GM12878 (cell line): ENCODE measurements at regions not wholly inside any gene's neighbourhood (a gene's known extent, or its start where the extent isn't known, plus 50 kb on each side); places are given as distances from the start of the nearest gene placed in this dataset.

Source experiments
- ATAC-seq: fragments of 200-7000 bp; cut with Tn5 transposase; 3 replicates; pipeline ENCODE4 v1.9.1; 2020; ENCODE audit warnings: mild to moderate bottlenecking, moderate library complexity
- BruUV-seq: library from RNA; stranded (reverse); fragments of 400-500 nt; replicated peaks from 2 replicates; lab custom pipeline; 2021; lab: Mats Ljungman, UMichigan
- CTCF ChIA-PET: fragments of 300-600 bp; sonication (Branson Sonifier 250); formaldehyde crosslinking; extraction: SDS; loops from one replicate; lab custom pipeline; 2021; ENCODE audit warnings: inconsistent platforms; lab: Yijun Ruan, JAX
- POLR2A ChIA-PET: fragments of 350-600 bp; formaldehyde crosslinking; extraction: SDS; loops from one replicate; lab custom pipeline; 2021; ENCODE audit warnings: inconsistent platforms; lab: Charles Lee
- RAD21 ChIA-PET: fragments of 300-600 bp; sonication (Branson Sonifier 250); formaldehyde crosslinking; loops from one replicate; lab custom pipeline; 2023; ENCODE audit warnings: antibody characterized with exemption; ENCODE audit not compliant: unreplicated experiment; lab: Charles Lee
- SMC1A ChIA-PET: fragments of 300-600 bp; sonication (Branson Sonifier 250); formaldehyde crosslinking; loops from one replicate; lab custom pipeline; 2023; ENCODE audit not compliant: unreplicated experiment, uncharacterized antibody; lab: Charles Lee
- DNase-seq: peaks from one replicate; pipeline ENCODE4 v3.0.0-alpha.2; 2011; ENCODE audit warnings: low read depth, low spot score
- FAIRE-seq: peaks from 3 replicates; lab custom pipeline; 2011; peaks lifted over from hg19 to GRCh38; lab: Jason Lieb, UNC
- H2AFZ ChIP-seq: 2 replicates; pipeline ENCODE4 v1.6.0; 2011; ENCODE audit warnings: low read depth, low read length, control low read depth; ENCODE audit not compliant: control insufficient read depth
- H3K27ac ChIP-seq: 2 replicates; pipeline ENCODE4 v1.5.1; 2011; ENCODE audit warnings: control low read depth; ENCODE audit not compliant: control insufficient read depth, insufficient read depth
- H3K27me3 ChIP-seq, 2 experiments: replicated peaks in 1 of 2; 2 replicates each; pipeline versions ENCODE4 v1.6.0 to v1.6.1; 2011; ENCODE audit warnings: low read length in 1 of 2; ENCODE audit not compliant: control insufficient read depth in 2 of 2, insufficient read depth in 2 of 2
- H3K36me3 ChIP-seq, 2 experiments: 2 replicates each; pipeline ENCODE4 v1.5.1; 2011; ENCODE audit warnings: low read length in 1 of 2; ENCODE audit not compliant: control insufficient read depth in 2 of 2, insufficient read depth in 2 of 2
- H3K4me1 ChIP-seq: 2 replicates; pipeline ENCODE4 v1.6.1; 2011; ENCODE audit warnings: mild to moderate bottlenecking, low read length, moderate library complexity, mixed read lengths; ENCODE audit not compliant: control insufficient read depth, insufficient read depth
- H3K4me2 ChIP-seq: 2 replicates; pipeline ENCODE4 v1.6.0; 2011; ENCODE audit warnings: control low read depth; ENCODE audit not compliant: control insufficient read depth, insufficient read depth
- H3K4me3 ChIP-seq: fragments of 200-600 bp; sonication (generic); 2 replicates; pipeline ENCODE4 v1.5.1; 2016
- H3K79me2 ChIP-seq: 2 replicates; pipeline ENCODE4 v1.6.0; 2011; ENCODE audit warnings: low read length; ENCODE audit not compliant: control insufficient read depth, insufficient read depth
- H3K9ac ChIP-seq: 2 replicates; pipeline ENCODE4 v1.8.0; 2011; ENCODE audit warnings: low read length, control low read depth, mixed read lengths; ENCODE audit not compliant: control insufficient read depth, insufficient read depth
- H3K9me3 ChIP-seq: replicated peaks from 3 replicates; pipeline ENCODE4 v1.5.1; 2011; ENCODE audit warnings: mild to moderate bottlenecking, low read length; ENCODE audit not compliant: control insufficient read depth, insufficient read depth
- H4K20me1 ChIP-seq: 2 replicates; pipeline ENCODE4 v1.6.0; 2011; ENCODE audit not compliant: control insufficient read depth, insufficient read depth
- ATF7 ChIP-seq: fragments of 450-650 bp; IDR thresholded peaks from 2 replicates; pipeline ENCODE4 v1.6.1; 2016; ENCODE audit warnings: low read depth, mild to moderate bottlenecking
- CREB1 ChIP-seq: IDR thresholded peaks from 2 replicates; pipeline ENCODE4 v1.6.1; 2012; ENCODE audit warnings: low read depth, mild to moderate bottlenecking, inconsistent platforms
- DPF2 ChIP-seq: fragments of 450-650 bp; IDR thresholded peaks from 2 replicates; pipeline ENCODE4 v1.6.1; 2017; ENCODE audit warnings: mild to moderate bottlenecking
- LARP7 ChIP-seq: fragments of 450-650 bp; IDR thresholded peaks from 2 replicates; pipeline ENCODE4 v1.6.1; 2017; ENCODE audit warnings: mild to moderate bottlenecking
- RUNX3 ChIP-seq: IDR thresholded peaks from 2 replicates; pipeline ENCODE4 v1.6.1; 2012; ENCODE audit warnings: low read length, inconsistent platforms
- SPI1 ChIP-seq: IDR thresholded peaks from 2 replicates; pipeline ENCODE4 v1.6.1; 2011; ENCODE audit warnings: low read depth, mild to moderate bottlenecking, low read length, moderate library complexity, borderline replicate concordance; ENCODE audit not compliant: insufficient read depth
- ZBTB4 ChIP-seq: fragments of 450-650 bp; formaldehyde crosslinking; IDR thresholded peaks from 2 replicates; pipeline ENCODE4 v1.4.0; 2022; ENCODE audit warnings: mild to moderate bottlenecking, moderate library complexity
- WGBS: methylation state at CpG from one replicate; pipeline ENCODE4 v1.1.6; 2016; ENCODE audit warnings: low lambda C conversion rate; ENCODE audit not compliant: insufficient replicate concordance, insufficient coverage; ENCODE audit errors: missing lambda C conversion rate; 5-methylcytosine and 5-hydroxymethylcytosine counted together
- in situ Hi-C: fragments of 300-500 bp; cut with MboI; formaldehyde crosslinking; loops from 9 replicates; pipeline ENCODE4 v1.14.3; 2018; ENCODE audit warnings: mixed read lengths
- intact Hi-C: fragments of 100-400 bp; cut with micrococcal nuclease; formaldehyde crosslinking; loops from one replicate; pipeline ENCODE4 v1.14.2; 2022; ENCODE audit not compliant: unreplicated experiment

- DNase-seq (no peak), FAIRE-seq (no peak), ATAC-seq (no peak)
- Histone ChIP-seq H3K27ac (no peak overlapping the region), H3K4me2 (no peak overlapping the region), H3K79me2 (no peaks in the 10 kb centered on the region), H4K20me1 (no peaks in the 10 kb centered on the region), H3K9ac (no peak overlapping the region), H3K4me3 (no peak overlapping the region), H3K9me3 (no peaks in the 10 kb centered on the region), H3K27me3 (no peaks in the 10 kb centered on the region), H3K4me1 (no peaks in the 10 kb centered on the region), H2AFZ (no peak overlapping the region), H3K36me3 (no peaks in the 10 kb centered on the region)
- POLR2A ChIA-PET = no interaction called here
- TF ChIP-seq DPF2 = no peak
- TF ChIP-seq LARP7 = no peak
- TF ChIP-seq CREB1 = no peak
- TF ChIP-seq SPI1 = no peak
- TF ChIP-seq ZBTB4 (CRISPR knock-in tag) = no peak
- TF ChIP-seq ATF7 = no peak
- no peak for TF ChIP-seq RUNX3
- BruUV-seq = no TSS peak
- RAD21 ChIA-PET = no interaction called here
- intact Hi-C loops (no loop called here), in situ Hi-C loops (no loop called here)
- CTCF ChIA-PET = no interaction called here
- WGBS = 0% methylated on average over 1 of the region's 1 CpG
- SMC1A ChIA-PET = no interaction called here
Measured at GRCh38 chr13:76596216-76596615, 290.0 kb downstream of the KCTD12 start.
